Mammary epithelial cell (primary cell): ENCODE measurements at regions not wholly inside any gene's neighbourhood (a gene's known extent, or its start where the extent isn't known, plus 50 kb on each side); places are given as distances from the start of the nearest gene placed in this dataset.

ENCODE experiments used
- EZH2 ChIP-seq: IDR thresholded peaks from 2 replicates; pipeline ENCODE4 v1.6.1; 2012; ENCODE audit warnings: low read length, inconsistent platforms, borderline replicate concordance
- TF ChIP-seq, protein P1 (sequence below), 2 donors: IDR thresholded peaks in 1 of 2; conservative IDR thresholded peaks in 1 of 2; 2 replicates each; pipeline ENCODE4 v1.5.1; 2011 to 2012; ENCODE audit warnings: inconsistent platforms in 2 of 2, low read length in 2 of 2, mild to moderate bottlenecking in 2 of 2, control low read depth in 1 of 2, low read depth in 1 of 2; ENCODE audit not compliant: insufficient read depth in 1 of 2; ENCODE audit errors: extremely low read depth in 1 of 2

DNA sequence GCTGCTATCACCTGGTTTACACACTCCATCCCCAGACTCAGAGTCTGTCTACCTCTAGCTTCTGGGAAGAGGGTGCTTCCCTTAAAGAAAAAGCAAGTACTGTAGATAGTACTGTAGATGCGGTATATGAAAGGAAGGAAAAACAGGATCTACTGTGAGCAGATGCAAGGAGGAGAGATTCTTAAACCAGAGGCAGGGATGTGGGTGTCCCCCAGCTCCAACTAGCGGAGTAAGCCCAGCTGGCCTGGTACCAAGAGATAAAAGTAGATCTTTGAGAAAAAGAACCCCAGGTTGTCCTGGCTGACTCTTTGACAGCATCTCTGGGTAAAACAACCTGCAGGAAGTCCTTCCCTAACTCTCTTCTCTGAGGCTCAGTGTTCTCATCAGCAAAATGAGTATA is 523.7 kb upstream of the PROK2 start:
- TF ChIP-seq, protein P1, sequence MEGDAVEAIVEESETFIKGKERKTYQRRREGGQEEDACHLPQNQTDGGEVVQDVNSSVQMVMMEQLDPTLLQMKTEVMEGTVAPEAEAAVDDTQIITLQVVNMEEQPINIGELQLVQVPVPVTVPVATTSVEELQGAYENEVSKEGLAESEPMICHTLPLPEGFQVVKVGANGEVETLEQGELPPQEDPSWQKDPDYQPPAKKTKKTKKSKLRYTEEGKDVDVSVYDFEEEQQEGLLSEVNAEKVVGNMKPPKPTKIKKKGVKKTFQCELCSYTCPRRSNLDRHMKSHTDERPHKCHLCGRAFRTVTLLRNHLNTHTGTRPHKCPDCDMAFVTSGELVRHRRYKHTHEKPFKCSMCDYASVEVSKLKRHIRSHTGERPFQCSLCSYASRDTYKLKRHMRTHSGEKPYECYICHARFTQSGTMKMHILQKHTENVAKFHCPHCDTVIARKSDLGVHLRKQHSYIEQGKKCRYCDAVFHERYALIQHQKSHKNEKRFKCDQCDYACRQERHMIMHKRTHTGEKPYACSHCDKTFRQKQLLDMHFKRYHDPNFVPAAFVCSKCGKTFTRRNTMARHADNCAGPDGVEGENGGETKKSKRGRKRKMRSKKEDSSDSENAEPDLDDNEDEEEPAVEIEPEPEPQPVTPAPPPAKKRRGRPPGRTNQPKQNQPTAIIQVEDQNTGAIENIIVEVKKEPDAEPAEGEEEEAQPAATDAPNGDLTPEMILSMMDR (conservative IDR thresholded peaks at IDR 0.05 in 1 of 2, IDR thresholded peaks at IDR 0.05 in 1 of 2; ENCODE audit: extremely low read depth in 1 of 2, insufficient read depth in 1 of 2, low read depth in 1 of 2, low read length in 2 of 2), result no peak
- no peak for TF ChIP-seq EZH2
